ENCODE measurements at regions not wholly inside any gene's neighbourhood (a gene's known extent, or its start where the extent isn't known, plus 50 kb on each side); places are given as distances from the start of the nearest gene placed in this dataset.
A peak's percentile ranks its signal among the peaks of the same experiment; 100 is the strongest.

- FAIRE-seq, result no peak
These were observed 341.8 kb downstream of the TMEM182 start for GRCh38 chr2:103103678-103104077.

- FAIRE-seq, result no peak
These were observed 357.5 kb downstream of the TMEM182 start for GRCh38 chr2:103119352-103119751.

DNA sequence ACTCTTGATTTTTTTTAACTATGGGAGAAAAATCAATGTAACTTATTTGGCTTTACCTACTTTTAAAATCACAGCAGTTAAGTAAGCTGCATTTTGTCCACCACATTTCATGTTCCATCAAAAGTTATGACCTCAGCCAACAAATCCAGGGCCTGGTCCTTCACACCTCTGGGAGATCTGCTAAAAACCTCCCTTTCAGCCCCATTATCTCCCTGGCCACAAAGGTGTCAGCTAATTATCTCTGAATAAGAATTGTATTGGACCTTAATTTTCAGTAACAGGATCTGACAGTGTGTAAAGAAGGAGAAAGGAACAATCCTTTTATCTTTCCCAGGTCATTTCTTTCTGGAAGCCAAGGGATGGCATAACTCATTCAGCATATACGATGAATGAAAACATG lies 359.3 kb downstream of the TMEM182 start:
- FAIRE-seq, result no peak

DNA sequence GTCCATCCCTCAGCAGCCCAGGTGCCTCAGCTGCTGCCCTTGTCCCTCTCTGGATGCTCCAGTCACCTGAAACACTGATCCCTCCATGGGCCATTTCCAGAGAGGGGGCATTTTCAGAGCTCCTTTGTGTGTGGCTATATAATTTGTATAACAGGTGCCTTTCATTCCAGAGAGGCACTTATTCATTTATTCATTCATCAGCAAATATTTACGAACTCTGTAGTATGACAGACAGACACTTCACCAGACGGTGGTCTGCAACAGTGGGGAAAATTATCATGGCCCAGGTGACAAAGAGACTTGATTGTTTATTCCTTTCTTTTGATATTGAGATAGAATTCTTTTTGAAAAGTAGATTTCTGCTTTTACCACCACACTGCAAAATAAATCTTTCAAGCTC lies 361.7 kb downstream of the TMEM182 start:
- no peak for FAIRE-seq

GRCh38 chr2:103130857-103131256 lies 369.0 kb downstream of the TMEM182 start:
- no peak for FAIRE-seq

GRCh38 chr2:103132536-103133217 lies 370.8 kb downstream of the TMEM182 start:
- FAIRE-seq, result no peak

- no peak for FAIRE-seq
These were observed 373.8 kb downstream of the TMEM182 start for GRCh38 chr2:103135679-103136078.

- no peak for FAIRE-seq
These were observed 376.5 kb downstream of the TMEM182 start for GRCh38 chr2:103138123-103138901.

GRCh38 chr2:103139628-103140268 lies 377.9 kb downstream of the TMEM182 start:
- FAIRE-seq, result no peak

DNA sequence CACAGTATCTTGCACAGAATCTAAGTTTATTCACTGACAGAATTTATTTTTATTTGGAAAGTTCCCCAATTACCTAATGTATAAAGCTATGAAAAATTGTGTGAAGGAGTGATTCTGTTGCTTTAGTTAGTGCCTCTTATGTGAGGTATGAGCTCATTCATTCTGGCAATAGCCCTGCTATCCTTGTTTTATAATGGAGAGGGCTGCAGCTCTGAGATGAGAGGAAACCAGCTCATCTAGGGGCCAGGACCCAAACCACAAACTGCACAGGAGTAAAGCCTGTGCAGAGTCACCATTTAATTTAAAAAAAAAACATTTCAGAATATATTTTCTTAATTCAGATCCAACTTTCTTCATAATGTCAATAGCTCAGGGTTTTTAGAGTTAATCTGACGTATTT lies 383.0 kb downstream of the TMEM182 start:
- FAIRE-seq, result no peak

DNA sequence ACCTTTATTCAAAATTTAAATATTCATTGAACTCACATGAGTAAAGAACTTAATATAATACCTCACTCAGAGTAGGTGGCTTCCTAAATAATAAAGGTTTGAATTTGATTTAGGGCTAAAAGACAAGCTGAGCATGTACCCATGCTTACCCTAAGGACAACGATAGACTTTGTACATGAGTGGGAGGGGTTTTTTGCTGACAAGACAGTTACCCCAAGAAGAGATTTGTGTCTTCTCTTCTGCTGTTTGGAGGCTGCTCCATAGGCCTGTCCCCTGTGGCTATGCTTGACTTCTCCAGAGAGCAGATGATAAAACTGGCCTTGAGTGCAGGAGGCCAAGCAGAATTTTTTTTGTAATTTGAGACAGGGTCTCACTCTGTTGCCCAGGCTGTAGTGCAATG lies 383.9 kb downstream of the TMEM182 start:
- FAIRE-seq, result no peak

DNA sequence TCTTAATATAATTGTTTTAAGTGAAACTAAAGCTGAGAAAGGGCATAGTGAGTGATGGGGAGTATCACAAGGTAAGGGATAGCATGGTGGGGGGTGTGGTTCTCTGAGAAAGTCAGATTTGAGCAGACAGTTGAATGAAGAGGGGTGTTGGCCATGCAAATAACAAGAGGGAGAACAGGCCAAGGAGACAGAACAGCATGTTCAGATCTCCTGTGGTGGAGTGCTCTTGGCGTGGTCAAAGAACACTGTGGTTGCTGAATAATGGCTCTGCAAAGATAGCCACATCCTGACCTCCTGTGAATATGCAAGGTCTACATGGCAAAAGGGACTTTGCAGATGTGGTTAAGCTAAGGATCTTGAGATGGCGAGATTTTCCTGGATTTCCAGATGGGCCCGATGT lies 389.2 kb downstream of the TMEM182 start:
- no peak for FAIRE-seq

DNA sequence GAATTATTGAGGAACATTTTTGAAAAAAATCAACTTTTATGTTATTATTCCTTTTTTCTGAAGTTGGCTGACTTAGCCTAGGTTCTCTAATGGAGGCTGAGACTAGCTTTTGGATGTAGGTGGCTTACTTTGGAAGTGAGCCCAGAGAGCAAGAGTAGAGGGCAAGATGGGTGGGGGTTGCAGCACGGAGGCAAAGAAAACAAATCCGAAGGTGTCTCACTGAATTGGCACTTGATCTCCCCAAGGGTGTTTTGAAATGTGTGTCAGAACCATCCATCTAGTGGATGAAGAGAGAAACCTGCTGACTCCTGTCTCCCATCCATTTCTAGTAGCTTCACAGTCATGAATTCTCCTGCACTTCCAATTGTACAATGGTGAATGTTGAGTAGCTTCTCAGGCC lies 390.7 kb downstream of the TMEM182 start:
- no peak for FAIRE-seq

- FAIRE-seq, result no peak
These were observed 391.9 kb downstream of the TMEM182 start for GRCh38 chr2:103153580-103154284.

DNA sequence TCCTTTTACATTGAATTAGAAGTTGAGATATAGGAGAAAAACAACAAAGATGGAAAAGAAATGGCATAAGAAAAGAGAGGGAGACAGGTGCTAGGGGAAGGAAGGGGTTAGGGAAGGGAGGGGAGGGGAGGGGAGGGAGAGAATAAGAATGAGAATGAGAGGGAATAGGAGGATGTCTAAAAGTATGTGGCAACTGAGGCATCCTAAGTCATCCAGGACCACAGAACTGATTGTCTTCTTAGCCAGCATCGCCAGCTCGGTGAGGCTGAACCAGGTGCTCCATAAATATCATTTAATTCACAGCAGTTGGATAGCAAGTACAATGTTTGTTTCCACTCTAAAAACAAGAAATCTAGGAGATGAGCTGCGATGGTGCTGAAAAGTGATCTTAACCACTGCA lies 393.5 kb downstream of the TMEM182 start:
- no peak for FAIRE-seq

- no peak for FAIRE-seq
These were observed 397.2 kb downstream of the TMEM182 start for GRCh38 chr2:103159018-103159417.

GRCh38 chr2:103161456-103162289 lies 399.8 kb downstream of the TMEM182 start:
- peak; percentile 38 for FAIRE-seq

GRCh38 chr2:103164748-103165147 lies 402.9 kb downstream of the TMEM182 start:
- FAIRE-seq, result no peak

DNA sequence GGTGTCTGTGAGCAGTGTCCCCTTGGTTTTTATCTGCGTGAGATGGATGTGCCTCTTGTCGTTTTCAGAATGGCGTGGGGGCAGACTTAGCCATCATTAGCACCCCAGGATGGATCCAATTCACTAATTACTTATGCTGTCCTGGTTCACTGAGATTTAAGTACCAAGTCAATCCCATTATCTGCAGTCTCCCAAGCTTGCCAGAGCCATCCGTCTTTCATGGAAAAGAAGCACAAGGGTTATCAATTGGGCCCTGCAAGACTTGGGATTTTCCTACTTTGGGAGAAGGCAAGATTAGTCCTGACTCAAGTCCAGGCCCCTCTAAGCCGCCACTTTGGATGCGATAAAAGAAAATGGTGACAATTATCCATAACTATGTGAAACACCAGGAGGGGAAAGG lies 404.0 kb downstream of the TMEM182 start:
- no peak for FAIRE-seq

DNA sequence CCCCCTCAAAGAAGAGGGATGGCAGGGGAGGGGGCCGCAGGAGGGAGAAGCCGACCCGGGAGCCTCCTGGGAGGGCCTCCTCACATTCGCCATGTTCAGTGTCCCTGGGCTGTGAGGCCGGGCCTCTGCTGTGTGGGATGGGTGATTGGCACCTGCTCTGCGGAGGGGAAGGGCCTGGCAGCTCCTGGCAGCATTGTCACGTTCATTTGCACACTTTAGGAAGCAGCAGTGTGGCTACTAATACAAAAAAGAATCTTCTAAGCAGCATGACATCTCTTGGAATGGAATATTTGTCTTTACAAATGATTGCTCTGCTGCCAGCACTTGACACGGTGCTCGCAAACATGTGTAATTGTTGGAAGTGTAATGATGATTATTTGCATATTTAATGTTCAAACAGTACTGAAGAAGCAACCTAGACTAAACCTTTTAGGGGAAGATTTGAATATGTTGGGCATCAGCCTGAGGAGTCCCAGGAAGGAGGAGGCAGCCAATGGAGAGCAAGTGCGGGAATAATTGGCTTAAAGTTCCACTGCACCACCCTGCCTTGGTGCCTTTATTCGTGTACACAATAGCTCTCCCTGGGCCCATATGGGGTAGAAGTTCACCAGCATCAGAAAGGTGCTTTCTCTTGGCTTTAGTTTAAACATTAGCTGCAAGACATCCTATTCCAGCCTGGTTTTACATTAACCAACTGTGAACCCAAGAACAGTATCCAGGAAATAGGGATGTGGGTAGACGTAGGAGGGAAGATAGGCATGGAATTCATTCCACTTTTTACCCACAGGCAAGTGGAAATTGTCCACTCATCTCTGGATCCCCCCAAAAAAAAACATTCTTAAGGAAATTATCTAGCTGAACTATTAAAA lies 404.9 kb downstream of the TMEM182 start:
- no peak for FAIRE-seq

- no peak for FAIRE-seq
These were observed 405.8 kb downstream of the TMEM182 start for GRCh38 chr2:103167599-103167998.

All from TTC549 (cell line).